HepG2 (cell line): ENCODE measurements at regions not wholly inside any gene's neighbourhood (a gene's known extent, or its start where the extent isn't known, plus 50 kb on each side); places are given as distances from the start of the nearest gene placed in this dataset.

ENCODE experiments used
- ATAC-seq: fragments of 200-7000 bp; cut with Tn5 transposase; 3 replicates; pipeline ENCODE4 v1.9.1; 2020; ENCODE audit warnings: mild to moderate bottlenecking, moderate library complexity
- BruUV-seq: library from RNA; stranded (reverse); fragments of 400-500 nt; replicated peaks from 2 replicates; lab custom pipeline; 2021; lab: Mats Ljungman, UMichigan
- CTCF ChIA-PET: fragments of 300-600 bp; formaldehyde crosslinking; extraction: SDS; loops from one replicate; lab custom pipeline; 2021; ENCODE audit warnings: low total read pairs, inconsistent platforms, low intra/inter-chr PET ratio; lab: Yijun Ruan, JAX
- POLR2A ChIA-PET: fragments of 350-600 bp; sonication (Branson Sonifier 250); formaldehyde crosslinking; loops from one replicate; lab custom pipeline; 2020; ENCODE audit warnings: antibody characterized with exemption, inconsistent platforms; lab: Yijun Ruan, JAX
- DNase-seq: peaks from one replicate; pipeline ENCODE4 v3.0.0-alpha.2; 2015; ENCODE audit warnings: low spot score
- FAIRE-seq: peaks from 3 replicates; lab custom pipeline; 2011; peaks lifted over from hg19 to GRCh38; lab: Jason Lieb, UNC
- H2AFZ ChIP-seq: one replicate; pipeline ENCODE4 v1.6.1; 2011; ENCODE audit warnings: low read length, inconsistent platforms
- H3K27ac ChIP-seq: fragments of 300-600 bp; 3 replicates; pipeline ENCODE4 v1.8.0; 2011; ENCODE audit warnings: mixed run types, mild to moderate bottlenecking, mixed read lengths, low read length, inconsistent platforms; ENCODE audit not compliant: insufficient read depth; ENCODE audit errors: extremely low read length
- H3K27me3 ChIP-seq, 2 experiments: fragments of 200-600 bp in 1 of 2; 2 replicates in 1 of 2; 3 replicates in 1 of 2; pipeline versions ENCODE4 v1.6.0 to v1.8.0; 2011; ENCODE audit warnings: low read length in 2 of 2, mild to moderate bottlenecking in 2 of 2, moderate library complexity in 2 of 2, inconsistent platforms in 1 of 2; ENCODE audit not compliant: insufficient read depth in 2 of 2, control insufficient read depth in 1 of 2
- H3K36me3 ChIP-seq, 2 experiments: fragments of 200-600 bp in 1 of 2; replicated peaks in 1 of 2; 2 replicates in 1 of 2; 3 replicates in 1 of 2; pipeline versions ENCODE4 v1.5.1 to v1.8.0; 2011; ENCODE audit warnings: low read length in 2 of 2, inconsistent platforms in 1 of 2; ENCODE audit not compliant: insufficient read depth in 2 of 2, control insufficient read depth in 1 of 2
- H3K4me1 ChIP-seq: 2 replicates; pipeline ENCODE4 v1.5.1; 2012; ENCODE audit warnings: low read length, inconsistent platforms; ENCODE audit not compliant: insufficient read depth
- H3K4me2 ChIP-seq: 2 replicates; pipeline ENCODE4 v1.6.0; 2011; ENCODE audit warnings: low read depth, low read length, inconsistent platforms
- H3K4me3 ChIP-seq, 3 experiments: fragments of 200-600 bp in 1 of 3; sonication (generic), shearing (Covaris generic) in 1 of 3; replicated peaks in 1 of 3; 2 replicates each; pipeline ENCODE4 v1.5.1; 2011 to 2016; ENCODE audit warnings: low read length in 3 of 3, inconsistent platforms in 2 of 3, low read depth in 2 of 3, mild to moderate bottlenecking in 2 of 3, control low read depth in 1 of 3, mixed read lengths in 1 of 3; ENCODE audit not compliant: insufficient read depth in 1 of 3
- H3K79me2 ChIP-seq: one replicate; pipeline ENCODE4 v1.6.1; 2011; ENCODE audit warnings: low read length, inconsistent platforms; ENCODE audit not compliant: insufficient read depth
- H3K9ac ChIP-seq: 2 replicates; pipeline ENCODE4 v1.6.0; 2011; ENCODE audit warnings: mild to moderate bottlenecking, low read depth, low read length, inconsistent platforms; ENCODE audit not compliant: insufficient read depth
- H3K9me3 ChIP-seq: 2 replicates; pipeline ENCODE4 v1.5.1; 2012; ENCODE audit warnings: mild to moderate bottlenecking, low read length
- H4K20me1 ChIP-seq: 2 replicates; pipeline ENCODE4 v1.6.0; 2011; ENCODE audit warnings: inconsistent platforms, mild to moderate bottlenecking, low read length, moderate library complexity; ENCODE audit not compliant: insufficient read depth
- IKZF5 ChIP-seq: IDR thresholded peaks from 2 replicates; pipeline ENCODE4 v1.6.1; 2018; ENCODE audit warnings: missing genetic modification reagents, mild to moderate bottlenecking, missing compliant biosample characterization
- WGBS: methylation state at CpG from one replicate; pipeline ENCODE4 v1.1.6; 2017; ENCODE audit warnings: low lambda C conversion rate; 5-methylcytosine and 5-hydroxymethylcytosine counted together
- in situ Hi-C: cut with HindIII; loops from 2 replicates; pipeline ENCODE4 v1.10.0; 2017; ENCODE audit warnings: low pct_unique_long_range_greater_than_20kb; ENCODE audit not compliant: extremely low pct_ligation_motif_present
- intact Hi-C: fragments of 100-400 bp; cut with micrococcal nuclease; formaldehyde crosslinking; loops from one replicate; pipeline ENCODE4 v1.10.0; 2022; ENCODE audit not compliant: unreplicated experiment

DNA sequence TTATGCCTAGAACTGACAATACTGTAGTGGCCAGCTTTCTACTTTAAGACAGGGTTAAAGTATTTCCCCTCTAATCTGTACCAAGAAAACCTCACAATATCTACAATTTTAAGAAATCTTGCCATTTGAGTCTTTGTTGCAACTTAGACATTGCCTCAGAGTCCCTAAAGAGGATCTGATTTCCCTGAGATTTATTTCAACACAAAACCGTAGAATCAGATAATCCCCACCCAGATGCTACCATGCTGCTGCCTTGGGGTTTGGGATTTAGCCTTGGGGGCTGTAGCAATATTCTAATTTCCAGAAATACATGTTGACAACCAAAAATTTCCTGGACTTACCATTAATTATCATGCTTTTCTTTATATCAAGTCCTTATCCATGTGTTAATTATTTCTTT lies 50.3 kb upstream of the DENND1B start:
- no peak overlapping the region for H3K4me2 ChIP-seq
- H3K27ac ChIP-seq, result no peak overlapping the region
- intact Hi-C loops, result no loop called here
- H4K20me1 ChIP-seq, result no peaks in the 10 kb centered on the region
- no peak overlapping the region for H3K9ac ChIP-seq
- H2AFZ ChIP-seq, result no peak overlapping the region
- ChIA-PET CTCF (no interaction called here), POLR2A (no interaction called here)
- FAIRE-seq, result no peak
- no peaks in the 10 kb centered on the region for H3K79me2 ChIP-seq
- H3K36me3 ChIP-seq, result no peaks in the 10 kb centered on the region
- ATAC-seq, result no peak
- no TSS peak for BruUV-seq
- H3K9me3 ChIP-seq, result no peaks in the 10 kb centered on the region
- 95% methylated on average over 1 of the region's 1 CpG for WGBS
- H3K27me3 ChIP-seq, result no peaks in the 10 kb centered on the region
- H3K4me3 ChIP-seq, result no peak overlapping the region
- DNase-seq, result no peak
- in situ Hi-C loops, result no loop called here
- H3K4me1 ChIP-seq, result no peaks in the 10 kb centered on the region
- no peak for TF ChIP-seq IKZF5 (CRISPR knock-in tag)
